Amniotic stem cell (primary cell): ENCODE measurements at regions not wholly inside any gene's neighbourhood (a gene's known extent, or its start where the extent isn't known, plus 50 kb on each side); places are given as distances from the start of the nearest gene placed in this dataset.

Experiments used
- DNase-seq: peaks from one replicate; lab custom pipeline; 2025; lab: John Stamatoyannopoulos, UW

DNA sequence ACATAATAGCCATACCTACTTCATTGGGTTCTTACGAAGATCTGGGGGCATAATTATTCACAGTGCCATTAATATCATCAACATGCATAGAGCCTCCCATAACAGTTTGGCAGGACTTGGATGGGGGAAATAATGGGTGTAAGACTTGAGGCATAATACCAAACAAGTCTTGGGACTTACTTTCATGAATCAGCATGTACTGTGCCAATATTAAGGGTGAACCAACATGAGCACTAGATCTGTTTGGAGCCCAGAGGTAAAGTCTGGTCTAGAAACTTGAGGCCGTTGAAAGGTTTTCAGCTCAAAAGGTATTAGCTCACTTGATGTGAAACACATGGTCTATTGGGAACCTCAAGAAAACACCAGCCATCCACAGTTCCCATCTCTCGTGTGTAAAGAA is 56.7 kb upstream of the ZC3H11B start:
- no peak for DNase-seq

DNA sequence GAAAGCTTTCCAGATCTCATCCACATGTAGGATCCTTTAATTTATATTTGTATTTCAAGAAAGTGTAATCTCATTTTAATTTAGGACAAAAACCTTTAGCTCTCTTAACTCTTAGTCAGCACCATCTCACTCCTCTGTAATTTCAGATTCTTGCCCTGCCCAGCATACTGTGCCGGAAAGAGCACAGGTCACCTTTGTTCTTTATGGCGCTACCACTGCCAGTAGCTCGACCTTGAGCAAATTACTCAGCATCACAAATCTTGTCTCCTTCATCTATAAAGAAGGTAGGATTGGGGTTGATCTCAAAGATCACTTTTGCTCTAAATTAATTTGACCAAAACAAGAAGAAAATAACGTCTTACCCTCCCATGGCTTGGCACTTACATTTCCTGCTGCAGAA is 56.1 kb upstream of the ZC3H11B start:
- no peak for DNase-seq

DNA sequence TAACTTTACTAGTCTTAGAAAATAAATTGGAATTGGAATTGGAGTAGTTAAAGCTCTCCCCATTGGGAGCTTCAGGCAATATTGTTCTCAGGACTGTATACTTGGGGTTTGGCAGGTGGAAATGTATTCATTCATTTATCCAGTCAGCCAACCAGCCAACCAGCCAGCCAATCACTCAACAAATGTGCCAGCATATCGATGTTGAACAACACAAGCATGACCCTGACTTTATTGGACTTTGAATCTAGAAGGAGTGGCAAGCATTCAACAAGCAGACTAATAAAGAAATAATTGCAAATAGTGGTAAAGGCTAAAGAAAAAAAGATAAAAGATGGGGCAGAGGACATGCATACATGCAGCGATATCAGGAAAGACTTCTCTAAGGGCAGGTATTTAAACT is 55.5 kb upstream of the ZC3H11B start:
- no peak for DNase-seq

DNA sequence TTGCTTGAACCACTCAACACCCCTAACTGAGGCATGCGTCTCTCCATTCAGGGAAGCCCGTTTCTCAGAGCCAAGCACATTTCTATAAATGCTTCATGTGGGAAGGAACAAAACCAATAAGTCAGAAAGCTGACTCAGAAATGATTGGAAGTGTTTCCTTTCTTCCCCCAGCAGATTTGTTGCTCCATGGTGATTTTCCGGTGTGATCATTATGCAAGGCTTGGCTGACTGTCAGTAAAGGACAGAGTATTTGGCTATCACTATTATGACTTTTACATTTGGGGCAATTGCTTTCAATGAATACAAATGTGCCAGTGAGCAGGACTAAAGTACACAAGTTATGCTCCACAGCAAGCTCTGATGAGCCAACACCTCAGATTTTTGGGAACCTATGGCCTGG is 53.3 kb upstream of the ZC3H11B start:
- no peak for DNase-seq

DNA sequence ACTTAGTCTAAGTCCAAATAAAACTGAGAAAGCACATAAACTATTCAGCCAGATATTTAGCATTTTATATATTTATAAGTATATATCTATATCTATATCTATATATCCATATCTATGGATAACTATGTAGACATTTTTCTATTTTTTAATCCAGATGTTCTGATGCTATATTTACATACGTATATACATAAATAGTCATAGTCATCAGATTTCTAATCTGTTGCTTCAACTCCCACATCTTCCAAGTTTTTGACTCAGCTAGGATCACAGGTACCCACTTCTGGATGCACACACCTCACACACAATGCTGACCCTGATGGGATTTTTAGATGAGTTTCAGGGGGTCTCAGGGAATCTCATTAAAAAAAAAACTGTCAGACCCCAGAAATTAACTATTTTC is 52.2 kb upstream of the ZC3H11B start:
- DNase-seq = no peak

DNA sequence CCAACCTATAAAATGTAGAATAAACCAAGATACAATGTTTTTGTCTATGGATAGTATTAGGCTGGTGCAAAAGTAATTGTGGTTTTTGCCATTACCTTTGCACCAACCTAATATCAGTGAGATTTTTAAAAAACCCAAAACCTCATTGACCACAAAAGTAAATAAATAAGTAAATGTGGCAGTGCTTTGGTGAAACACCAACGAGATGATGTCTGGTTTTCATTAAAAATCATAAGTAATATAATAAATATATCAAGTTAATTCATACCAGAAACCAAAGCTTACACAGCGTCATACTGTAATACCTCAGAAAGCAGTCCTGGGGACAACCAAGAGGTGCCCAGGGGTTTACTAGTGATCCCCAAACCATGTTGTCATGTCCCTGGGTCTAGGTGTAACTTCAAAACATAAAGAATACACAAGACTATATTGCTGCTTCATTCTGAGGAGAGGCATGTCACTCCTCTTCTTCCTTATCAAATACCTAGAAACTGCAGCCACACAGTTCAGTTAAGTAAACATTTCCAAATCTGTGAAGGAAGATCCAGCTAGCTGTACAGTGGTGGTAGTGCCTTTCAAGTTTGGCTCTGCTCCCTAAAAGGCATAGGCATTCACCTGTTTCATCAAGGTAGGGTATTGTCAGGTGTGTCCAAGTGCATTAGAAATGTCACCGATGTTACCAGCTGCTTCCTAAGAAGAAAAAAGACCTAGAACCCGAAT is 51.6 kb upstream of the ZC3H11B start:
- no peak for DNase-seq
